Astrocyte of the hippocampus (primary cell): ENCODE measurements at regions not wholly inside any gene's neighbourhood (a gene's known extent, or its start where the extent isn't known, plus 50 kb on each side); places are given as distances from the start of the nearest gene placed in this dataset.

Source experiments
- DNase-seq: peaks from one replicate; pipeline ENCODE4 v3.0.0; 2011; ENCODE audit warnings: low read depth, low spot score

- DNase-seq: no peak
These were observed 67.6 kb upstream of the SOX1 start for GRCh38 chr13:111999352-111999751.

- no peak for DNase-seq
These were observed 66.1 kb upstream of the SOX1 start for GRCh38 chr13:112000888-112001287.

- DNase-seq: no peak
These were observed 65.4 kb upstream of the SOX1 start for GRCh38 chr13:112001571-112001970.

GRCh38 chr13:112003396-112003795 lies 63.6 kb upstream of the SOX1 start:
- DNase-seq: no peak

- DNase-seq: no peak
These were observed 63.0 kb upstream of the SOX1 start for GRCh38 chr13:112003941-112004340.

GRCh38 chr13:112005925-112006324 lies 61.0 kb upstream of the SOX1 start:
- no peak for DNase-seq

GRCh38 chr13:112007191-112007590 lies 59.8 kb upstream of the SOX1 start:
- DNase-seq: no peak

GRCh38 chr13:112010714-112011113 lies 56.2 kb upstream of the SOX1 start:
- DNase-seq: no peak

- no peak for DNase-seq
These were observed 54.8 kb upstream of the SOX1 start for GRCh38 chr13:112012016-112012704.

GRCh38 chr13:112012705-112013085 lies 54.3 kb upstream of the SOX1 start:
- no peak for DNase-seq

GRCh38 chr13:112013665-112014064 lies 53.3 kb upstream of the SOX1 start:
- no peak for DNase-seq

- DNase-seq: no peak
These were observed 52.1 kb upstream of the SOX1 start for GRCh38 chr13:112014857-112015256.
